HEK293 (cell line): ENCODE measurements at regions not wholly inside any gene's neighbourhood (a gene's known extent, or its start where the extent isn't known, plus 50 kb on each side); places are given as distances from the start of the nearest gene placed in this dataset.

ENCODE experiments used
- CTCF ChIA-PET: fragments of 350-600 bp; formaldehyde crosslinking; extraction: SDS; loops from one replicate; lab custom pipeline; 2021; ENCODE audit warnings: antibody characterized with exemption; lab: Yijun Ruan, JAX
- POLR2A ChIA-PET: fragments of 300-600 bp; formaldehyde crosslinking; extraction: SDS; loops from one replicate; lab custom pipeline; 2020; ENCODE audit warnings: antibody characterized with exemption, inconsistent platforms; lab: Yijun Ruan, JAX
- H3K27ac ChIP-seq: fragments of 200-500 bp; sonication (Bioruptor generic); 2 replicates; pipeline ENCODE4 v1.5.1; 2014; ENCODE audit warnings: low read depth, low read length, control low read depth, inconsistent platforms; ENCODE audit errors: extremely low read depth
- H3K36me3 ChIP-seq, 2 experiments: fragments of 200-500 bp in 1 of 2; sonication (Bioruptor generic) in 1 of 2; 1 replicate in 1 of 2; 2 replicates in 1 of 2; pipeline ENCODE4 v1.5.1; 2014 to 2017; ENCODE audit warnings: inconsistent platforms in 2 of 2, low read length in 2 of 2; ENCODE audit not compliant: control insufficient read depth in 2 of 2, insufficient read depth in 1 of 2
- H3K4me1 ChIP-seq: fragments of 200-500 bp; sonication (Bioruptor generic); 2 replicates; pipeline ENCODE4 v1.5.1; 2014; ENCODE audit warnings: mild to moderate bottlenecking, low read length, inconsistent platforms; ENCODE audit not compliant: control insufficient read depth, insufficient read depth
- H3K4me3 ChIP-seq: 2 replicates; pipeline ENCODE4 v1.5.1; 2011; ENCODE audit warnings: low read depth, mild to moderate bottlenecking, control low read depth, low read length, moderate library complexity
- H3K9me3 ChIP-seq: fragments of 200-500 bp; sonication (Bioruptor generic); 2 replicates; pipeline ENCODE4 v1.5.1; 2014; ENCODE audit warnings: low read depth, low read length, inconsistent platforms; ENCODE audit not compliant: control insufficient read depth, insufficient read depth
- SCRT1 ChIP-seq: fragments of 450-650 bp; formaldehyde crosslinking; IDR thresholded peaks from 2 replicates; pipeline ENCODE4 v1.5.1; 2016; ENCODE audit warnings: missing biosample characterization, missing genetic modification characterization, borderline replicate concordance
- ZBTB1 ChIP-seq: fragments of 450-650 bp; formaldehyde crosslinking; IDR thresholded peaks from 2 replicates; pipeline ENCODE4 v1.5.1; 2016; ENCODE audit warnings: missing biosample characterization, missing genetic modification characterization
- ZBTB48 ChIP-seq: fragments of 450-650 bp; formaldehyde crosslinking; IDR thresholded peaks from 2 replicates; pipeline ENCODE4 v1.5.1; 2016; ENCODE audit warnings: missing biosample characterization, missing genetic modification characterization
- ZNF19 ChIP-seq: fragments of 450-650 bp; formaldehyde crosslinking; IDR thresholded peaks from 2 replicates; pipeline ENCODE4; 2016; ENCODE audit warnings: missing biosample characterization, missing genetic modification characterization, low read depth
- ZNF223 ChIP-seq: fragments of 450-650 bp; formaldehyde crosslinking; IDR thresholded peaks from 2 replicates; pipeline ENCODE4 v1.5.1; 2016; ENCODE audit warnings: missing biosample characterization, missing genetic modification characterization
- ZNF239 ChIP-seq: fragments of 450-650 bp; formaldehyde crosslinking; IDR thresholded peaks from 2 replicates; pipeline ENCODE4 v1.5.1; 2016; ENCODE audit warnings: missing biosample characterization, missing genetic modification characterization
- ZNF248 ChIP-seq: fragments of 450-650 bp; formaldehyde crosslinking; IDR thresholded peaks from 2 replicates; pipeline ENCODE4 v1.5.1; 2017; ENCODE audit warnings: missing biosample characterization, missing genetic modification characterization
- ZNF266 ChIP-seq: fragments of 450-650 bp; formaldehyde crosslinking; IDR thresholded peaks from 2 replicates; pipeline ENCODE4 v1.5.1; 2016; ENCODE audit warnings: missing biosample characterization, missing genetic modification characterization, low read depth
- ZNF530 ChIP-seq: fragments of 450-650 bp; formaldehyde crosslinking; IDR thresholded peaks from 2 replicates; pipeline ENCODE4 v1.5.1; 2016; ENCODE audit warnings: low read depth, missing biosample characterization, missing genetic modification characterization
- ZNF654 ChIP-seq: fragments of 450-650 bp; formaldehyde crosslinking; IDR thresholded peaks from 2 replicates; pipeline ENCODE4 v1.5.1; 2016; ENCODE audit warnings: low read depth, missing biosample characterization, missing genetic modification characterization
- ZNF776 ChIP-seq: fragments of 450-650 bp; formaldehyde crosslinking; IDR thresholded peaks from 2 replicates; pipeline ENCODE4 v1.5.0; 2017; ENCODE audit warnings: missing biosample characterization, missing genetic modification characterization, borderline replicate concordance
- ZNF785 ChIP-seq: fragments of 450-650 bp; formaldehyde crosslinking; IDR thresholded peaks from 2 replicates; pipeline ENCODE4 v1.5.1; 2016; ENCODE audit warnings: missing biosample characterization, missing genetic modification characterization
- ZNF791 ChIP-seq: fragments of 450-650 bp; formaldehyde crosslinking; IDR thresholded peaks from 2 replicates; pipeline ENCODE4 v1.5.1; 2016; ENCODE audit warnings: missing biosample characterization, missing genetic modification characterization
- ZNF830 ChIP-seq: fragments of 450-650 bp; IDR thresholded peaks from 2 replicates; pipeline ENCODE4 v1.5.0; 2018; ENCODE audit warnings: missing biosample characterization, missing genetic modification characterization, low read depth, mild to moderate bottlenecking, moderate library complexity
- TF ChIP-seq, protein P1 (sequence below): fragments of 450-650 bp; IDR thresholded peaks from 2 replicates; pipeline ENCODE4 v1.5.1; 2018; ENCODE audit warnings: missing biosample characterization, missing genetic modification characterization
- TF ChIP-seq, protein P2 (sequence below): fragments of 450-650 bp; formaldehyde crosslinking; IDR thresholded peaks from 2 replicates; pipeline ENCODE4 v1.5.1; 2017; ENCODE audit warnings: missing biosample characterization, missing genetic modification characterization
- TF ChIP-seq, protein P3 (sequence below): fragments of 450-650 bp; IDR thresholded peaks from 2 replicates; pipeline ENCODE4 v1.5.1; 2018; ENCODE audit warnings: missing biosample characterization, mild to moderate bottlenecking, missing genetic modification characterization

DNA sequence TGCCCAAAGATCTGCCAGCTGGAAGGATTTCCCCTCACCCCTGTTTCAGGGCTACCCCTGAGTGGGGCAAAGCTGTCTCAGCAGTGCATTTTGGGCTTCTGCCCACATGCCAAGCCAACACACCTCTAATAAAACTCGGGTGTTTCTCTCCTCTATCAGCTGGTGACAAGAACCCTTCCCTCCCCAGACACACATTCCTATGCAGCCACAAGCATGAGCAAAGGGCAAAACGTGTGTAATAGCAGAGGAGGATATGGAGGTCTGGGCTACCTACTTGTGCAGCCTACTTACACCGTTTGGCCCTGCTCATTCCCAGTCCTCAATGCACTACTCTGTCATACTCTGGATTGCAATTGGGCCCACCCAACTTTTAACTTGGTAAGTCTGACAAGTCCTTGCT is 101.3 kb downstream of the IYD start:
- Histone ChIP-seq H3K9me3 (no peaks in the 10 kb centered on the region), H3K4me3 (no peak overlapping the region), H3K36me3 (no peaks in the 10 kb centered on the region), H3K4me1 (no peaks in the 10 kb centered on the region; the same call in none of the 2 replicates)
- CTCF ChIA-PET: interaction anchor here (0.7 kb wide), 1 partner anchor 1925 kb away, joined by 4 read pairs; no protein-coding TSS in a partner anchor
- TF ChIP-seq ZNF776 (tag by site-specific recombination): no peak
- no peak for TF ChIP-seq ZBTB1 (tag by site-specific recombination)
- TF ChIP-seq, protein P1, sequence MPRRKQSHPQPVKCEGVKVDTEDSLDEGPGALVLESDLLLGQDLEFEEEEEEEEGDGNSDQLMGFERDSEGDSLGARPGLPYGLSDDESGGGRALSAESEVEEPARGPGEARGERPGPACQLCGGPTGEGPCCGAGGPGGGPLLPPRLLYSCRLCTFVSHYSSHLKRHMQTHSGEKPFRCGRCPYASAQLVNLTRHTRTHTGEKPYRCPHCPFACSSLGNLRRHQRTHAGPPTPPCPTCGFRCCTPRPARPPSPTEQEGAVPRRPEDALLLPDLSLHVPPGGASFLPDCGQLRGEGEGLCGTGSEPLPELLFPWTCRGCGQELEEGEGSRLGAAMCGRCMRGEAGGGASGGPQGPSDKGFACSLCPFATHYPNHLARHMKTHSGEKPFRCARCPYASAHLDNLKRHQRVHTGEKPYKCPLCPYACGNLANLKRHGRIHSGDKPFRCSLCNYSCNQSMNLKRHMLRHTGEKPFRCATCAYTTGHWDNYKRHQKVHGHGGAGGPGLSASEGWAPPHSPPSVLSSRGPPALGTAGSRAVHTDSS (tag by site-specific recombination): no peak
- TF ChIP-seq ZNF266 (tag by site-specific recombination): no peak
- TF ChIP-seq ZNF785 (tag by site-specific recombination): no peak
- no peak for TF ChIP-seq ZNF791 (tag by site-specific recombination)
- no peak for TF ChIP-seq ZNF830
- TF ChIP-seq ZNF19 (tag by site-specific recombination): no peak
- no peak for TF ChIP-seq SCRT1 (tag by site-specific recombination)
- TF ChIP-seq, all 188 proteins: peak for 0
- POLR2A ChIA-PET: no interaction called here
- H3K27ac ChIP-seq: no peak overlapping the region

DNA sequence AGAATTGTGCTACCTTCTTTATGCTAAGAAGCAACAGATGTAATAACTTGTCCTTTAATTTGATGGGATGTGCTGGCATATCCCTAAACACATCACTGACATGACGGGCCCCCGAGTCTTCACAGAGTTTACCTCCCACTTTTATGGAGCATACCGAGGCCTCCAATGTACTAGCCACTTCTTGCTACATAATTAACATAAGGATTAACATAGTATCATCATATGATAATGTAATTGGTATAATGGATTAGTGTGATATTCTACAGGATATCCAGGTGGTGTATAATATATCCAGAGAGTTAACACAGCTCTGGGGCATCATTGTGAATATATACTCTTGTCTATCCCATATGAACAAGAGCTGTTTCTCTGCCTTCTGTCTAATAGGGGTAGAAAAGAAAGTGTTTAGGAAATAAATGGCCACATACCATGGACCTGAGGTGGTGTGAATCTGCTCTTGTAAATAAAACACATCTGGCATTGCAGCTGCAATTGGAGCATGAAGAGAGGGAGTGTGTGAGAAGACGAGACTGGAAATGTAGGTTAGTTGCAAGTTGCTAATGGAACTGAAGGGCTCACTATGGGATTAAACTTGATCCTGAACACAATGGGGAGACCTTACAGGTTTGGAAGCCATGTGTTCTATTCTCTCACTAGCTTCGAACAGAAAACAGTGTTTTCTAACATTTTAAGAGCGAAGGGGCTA is 102.3 kb downstream of the IYD start:
- no peaks in the 10 kb centered on the region; the same call in 1 of the 2 replicates for H3K4me1 ChIP-seq
- TF ChIP-seq ZNF223 (tag by site-specific recombination) (no peak), ZNF830 (no peak), ZNF776 (tag by site-specific recombination) (no peak), ZNF239 (tag by site-specific recombination) (no peak), ZNF654 (tag by site-specific recombination) (no peak), ZNF248 (tag by site-specific recombination) (no peak), ZNF530 (no peak)
- TF ChIP-seq, protein P2, sequence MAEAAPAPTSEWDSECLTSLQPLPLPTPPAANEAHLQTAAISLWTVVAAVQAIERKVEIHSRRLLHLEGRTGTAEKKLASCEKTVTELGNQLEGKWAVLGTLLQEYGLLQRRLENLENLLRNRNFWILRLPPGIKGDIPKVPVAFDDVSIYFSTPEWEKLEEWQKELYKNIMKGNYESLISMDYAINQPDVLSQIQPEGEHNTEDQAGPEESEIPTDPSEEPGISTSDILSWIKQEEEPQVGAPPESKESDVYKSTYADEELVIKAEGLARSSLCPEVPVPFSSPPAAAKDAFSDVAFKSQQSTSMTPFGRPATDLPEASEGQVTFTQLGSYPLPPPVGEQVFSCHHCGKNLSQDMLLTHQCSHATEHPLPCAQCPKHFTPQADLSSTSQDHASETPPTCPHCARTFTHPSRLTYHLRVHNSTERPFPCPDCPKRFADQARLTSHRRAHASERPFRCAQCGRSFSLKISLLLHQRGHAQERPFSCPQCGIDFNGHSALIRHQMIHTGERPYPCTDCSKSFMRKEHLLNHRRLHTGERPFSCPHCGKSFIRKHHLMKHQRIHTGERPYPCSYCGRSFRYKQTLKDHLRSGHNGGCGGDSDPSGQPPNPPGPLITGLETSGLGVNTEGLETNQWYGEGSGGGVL: no peak
- TF ChIP-seq, all 188 proteins: peak for 0
- Histone ChIP-seq H3K27ac (no peak overlapping the region), H3K4me3 (no peak overlapping the region), H3K9me3 (no peaks in the 10 kb centered on the region), H3K36me3 (no peaks in the 10 kb centered on the region)
- ChIA-PET CTCF (interaction anchor here (0.8 kb wide), 1 partner anchor 345 kb away, joined by 3 read pairs; no protein-coding TSS in a partner anchor), POLR2A (no interaction called here)

DNA sequence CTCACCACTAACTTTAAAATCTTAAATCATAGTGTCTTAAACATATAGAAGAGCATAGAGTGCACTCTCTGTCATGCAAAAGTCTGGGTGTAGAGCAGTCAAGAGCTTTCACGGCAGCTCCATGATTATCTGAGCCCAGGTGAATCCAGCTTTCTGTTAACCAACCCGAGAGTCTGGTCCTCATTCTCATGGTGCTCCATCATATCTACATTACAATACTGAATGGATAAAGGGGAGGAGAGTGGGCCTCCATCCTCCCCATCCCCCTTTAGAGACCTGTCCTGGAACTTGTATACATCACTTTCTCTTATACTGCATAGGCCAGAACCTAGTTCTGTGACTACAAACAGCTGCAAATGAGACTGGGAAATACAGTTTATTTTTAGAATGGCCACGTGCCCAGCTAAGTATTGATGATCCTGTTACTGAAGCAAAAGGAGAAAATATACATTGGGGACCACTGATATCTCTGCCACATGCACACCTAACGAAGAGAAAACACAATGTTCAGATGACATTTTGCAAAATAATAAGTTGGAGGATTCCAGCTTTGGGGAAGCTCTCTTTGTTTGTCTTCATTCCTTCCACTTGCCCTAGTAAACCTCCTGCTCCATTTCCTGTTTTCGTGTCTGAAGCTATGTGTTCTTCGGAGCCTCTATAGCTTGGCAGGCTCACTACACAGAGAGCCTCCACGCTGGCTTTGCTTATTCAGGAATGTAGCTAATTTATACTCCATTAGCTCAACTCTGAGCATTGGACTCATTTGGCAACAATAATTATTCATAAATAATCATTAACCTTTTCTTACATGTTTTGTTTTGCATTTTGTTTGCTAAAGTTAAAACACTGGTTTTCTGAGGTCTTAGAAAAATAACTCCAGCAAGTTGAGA is 110.1 kb downstream of the IYD start:
- no peaks in the 10 kb centered on the region for H3K4me1 ChIP-seq
- no peaks in the 10 kb centered on the region for H3K36me3 ChIP-seq
- ChIA-PET CTCF (interaction anchor here (0.7 kb wide), 1 partner anchor 339 kb away, joined by 4 read pairs; no protein-coding TSS in a partner anchor), POLR2A (interaction anchor here (0.6 kb wide), 1 partner anchor 122 kb away, joined by 3 read pairs; no protein-coding TSS in a partner anchor)
- H3K4me3 ChIP-seq: no peak overlapping the region
- no peak for TF ChIP-seq ZBTB48 (tag by site-specific recombination)
- TF ChIP-seq, protein P3, sequence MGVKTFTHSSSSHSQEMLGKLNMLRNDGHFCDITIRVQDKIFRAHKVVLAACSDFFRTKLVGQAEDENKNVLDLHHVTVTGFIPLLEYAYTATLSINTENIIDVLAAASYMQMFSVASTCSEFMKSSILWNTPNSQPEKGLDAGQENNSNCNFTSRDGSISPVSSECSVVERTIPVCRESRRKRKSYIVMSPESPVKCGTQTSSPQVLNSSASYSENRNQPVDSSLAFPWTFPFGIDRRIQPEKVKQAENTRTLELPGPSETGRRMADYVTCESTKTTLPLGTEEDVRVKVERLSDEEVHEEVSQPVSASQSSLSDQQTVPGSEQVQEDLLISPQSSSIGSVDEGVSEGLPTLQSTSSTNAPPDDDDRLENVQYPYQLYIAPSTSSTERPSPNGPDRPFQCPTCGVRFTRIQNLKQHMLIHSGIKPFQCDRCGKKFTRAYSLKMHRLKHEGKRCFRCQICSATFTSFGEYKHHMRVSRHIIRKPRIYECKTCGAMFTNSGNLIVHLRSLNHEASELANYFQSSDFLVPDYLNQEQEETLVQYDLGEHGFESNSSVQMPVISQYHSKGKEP (tag by site-specific recombination): no peak
- no peak overlapping the region for H3K27ac ChIP-seq
- no peaks in the 10 kb centered on the region for H3K9me3 ChIP-seq
